Common myeloid progenitor, CD34-positive (primary cell): ENCODE measurements at regions not wholly inside any gene's neighbourhood (a gene's known extent, or its start where the extent isn't known, plus 50 kb on each side); places are given as distances from the start of the nearest gene placed in this dataset.

ENCODE experiments used
- CTCF ChIA-PET: fragments of 350-600 bp; sonication (Branson Sonifier 250); formaldehyde crosslinking; loops from one replicate; lab custom pipeline; 2021; ENCODE audit warnings: antibody characterized with exemption; lab: Charles Lee
- POLR2A ChIA-PET: fragments of 350-600 bp; sonication (Branson Sonifier 250); formaldehyde crosslinking; loops from one replicate; lab custom pipeline; 2021; ENCODE audit warnings: antibody characterized with exemption; lab: Charles Lee
- DNase-seq, 3 donors: peaks; one replicate each; pipeline versions ENCODE4 v3.0.0 to v3.0.0-alpha.2; 2013
- H3K27ac ChIP-seq, 2 experiments: 1 replicate in 1 of 2; 2 replicates in 1 of 2; pipeline ENCODE4 v1.7.0; 2013; ENCODE audit warnings: inconsistent platforms in 2 of 2, low read length in 2 of 2, mild to moderate bottlenecking in 2 of 2, low read depth in 1 of 2, moderate library complexity in 1 of 2; ENCODE audit not compliant: severe bottlenecking in 2 of 2, insufficient read depth in 1 of 2, poor library complexity in 1 of 2
- H3K27me3 ChIP-seq, 5 experiments: replicated peaks in 2 of 5; 1 replicate in 3 of 5; 2 replicates in 2 of 5; pipeline versions ENCODE4 v1.6.1 to v1.7.0; 2013; ENCODE audit warnings: low read length in 4 of 5, mild to moderate bottlenecking in 2 of 5, moderate library complexity in 2 of 5, inconsistent platforms in 1 of 5; ENCODE audit not compliant: insufficient read depth in 5 of 5, control insufficient read depth in 4 of 5
- H3K36me3 ChIP-seq, 4 experiments: 1 replicate in 2 of 4; 2 replicates in 2 of 4; pipeline versions ENCODE4 v1.6.1 to v1.7.0; 2013; ENCODE audit warnings: low read length in 3 of 4, control low read depth in 1 of 4, mild to moderate bottlenecking in 1 of 4; ENCODE audit not compliant: control insufficient read depth in 4 of 4, insufficient read depth in 4 of 4
- H3K4me1 ChIP-seq, 4 experiments: 1 replicate in 3 of 4; 2 replicates in 1 of 4; pipeline versions ENCODE4 v1.6.1 to v1.7.1; 2013; ENCODE audit warnings: low read length in 3 of 4, mild to moderate bottlenecking in 3 of 4, control low read depth in 1 of 4, inconsistent platforms in 1 of 4, moderate library complexity in 1 of 4; ENCODE audit not compliant: control insufficient read depth in 4 of 4, insufficient read depth in 4 of 4; ENCODE audit errors: control extremely low read depth in 1 of 4
- H3K4me3 ChIP-seq, 7 experiments: 1 replicate in 4 of 7; 2 replicates in 3 of 7; pipeline versions ENCODE4 v1.5.1 to v1.7.0; 2013; ENCODE audit warnings: mild to moderate bottlenecking in 7 of 7, low read length in 6 of 7, moderate library complexity in 6 of 7, inconsistent platforms in 2 of 7, low read depth in 2 of 7, control low read depth in 1 of 7; ENCODE audit not compliant: insufficient read depth in 4 of 7, control insufficient read depth in 1 of 7; ENCODE audit errors: extremely low read depth in 1 of 7
- H3K9me3 ChIP-seq, 5 experiments: 1 replicate in 4 of 5; 2 replicates in 1 of 5; pipeline versions ENCODE4 v1.6.1 to v1.7.1; 2013; ENCODE audit warnings: low read length in 4 of 5, mild to moderate bottlenecking in 2 of 5, inconsistent platforms in 1 of 5, low read depth in 1 of 5, moderate library complexity in 1 of 5; ENCODE audit not compliant: control insufficient read depth in 4 of 5, insufficient read depth in 2 of 5; ENCODE audit errors: control extremely low read depth in 1 of 5
- WGBS: methylation state at CpG from one replicate; pipeline ENCODE4 v1.1.5; 2013; ENCODE audit not compliant: insufficient coverage; 5-methylcytosine and 5-hydroxymethylcytosine counted together

GRCh38 chr5:17156463-17156862, 61.0 kb upstream of the BASP1 start:
- H3K4me1 ChIP-seq, result peaks cover 0 to 4% (median 0%) of the 10 kb centered on the region in 4 experiments
- CTCF ChIA-PET, result no interaction called here
- POLR2A ChIA-PET, result no interaction called here
- WGBS, result 100% methylated on average over 3 of the region's 4 CpGs
- H3K36me3 ChIP-seq, result no peaks in the 10 kb centered on the region
- no peak overlapping the region for H3K4me3 ChIP-seq
- no peaks in the 10 kb centered on the region for H3K9me3 ChIP-seq
- H3K27me3 ChIP-seq, result peaks cover 0 to 3% (median 0%) of the 10 kb centered on the region in 5 experiments
- no peak overlapping the region for H3K27ac ChIP-seq
- DNase-seq, result no peak

GRCh38 chr5:17157294-17157693, 60.1 kb upstream of the BASP1 start:
- H3K4me3 ChIP-seq, result no peak overlapping the region
- H3K36me3 ChIP-seq, result no peaks in the 10 kb centered on the region
- no peak for DNase-seq
- H3K9me3 ChIP-seq, result no peaks in the 10 kb centered on the region
- CTCF ChIA-PET, result interaction anchor here (1.4 kb wide), 1 partner anchor 24 kb away, joined by 4 read pairs; no protein-coding TSS in a partner anchor
- no peak overlapping the region for H3K27ac ChIP-seq
- H3K27me3 ChIP-seq, result peaks cover 0 to 3% (median 0%) of the 10 kb centered on the region in 5 experiments
- POLR2A ChIA-PET, result no interaction called here
- WGBS, result 97% methylated on average over 5 of the region's 5 CpGs
- H3K4me1 ChIP-seq, result peaks cover 0 to 4% (median 0%) of the 10 kb centered on the region in 4 experiments

DNA sequence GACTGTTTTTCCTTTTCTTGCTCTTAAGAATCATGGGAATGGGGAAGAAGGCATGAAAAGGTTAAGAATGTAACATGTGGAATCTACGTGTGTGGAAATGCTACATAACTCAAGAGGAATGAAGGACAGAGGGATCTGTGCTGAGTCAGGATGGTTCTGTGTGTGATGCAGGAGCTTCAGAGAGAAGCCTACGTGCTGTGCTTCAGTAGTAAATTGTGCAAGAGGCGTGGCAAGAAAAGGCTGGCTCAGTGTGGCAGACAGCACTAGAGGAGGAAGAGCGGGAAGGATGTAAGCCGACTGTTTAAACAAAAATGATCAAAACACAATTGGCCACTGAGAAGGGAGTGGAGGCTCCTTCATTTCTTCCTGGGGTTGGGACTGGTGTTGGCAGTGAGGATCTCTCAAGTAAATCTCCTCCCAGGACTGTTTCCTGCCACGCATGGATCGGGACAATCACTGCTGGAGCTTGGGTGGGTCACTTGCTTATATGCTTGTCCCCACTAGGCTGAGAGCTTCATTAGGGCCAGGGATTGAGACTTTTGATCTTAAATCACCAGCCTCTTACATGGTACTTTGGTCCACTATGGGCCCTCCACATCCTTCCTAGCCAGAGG, 59.4 kb upstream of the BASP1 start:
- Histone ChIP-seq H3K4me1 (peaks cover 0 to 4% (median 0%) of the 10 kb centered on the region in 4 experiments), H3K27me3 (peaks cover 0 to 3% (median 0%) of the 10 kb centered on the region in 5 experiments), H3K4me3 (no peak overlapping the region), H3K36me3 (no peaks in the 10 kb centered on the region), H3K9me3 (no peaks in the 10 kb centered on the region), H3K27ac (no peak overlapping the region)
- ChIA-PET POLR2A (no interaction called here), CTCF (interaction anchor here (1.4 kb wide), 1 partner anchor 25 kb away, joined by 4 read pairs; no protein-coding TSS in a partner anchor)
- no peak for DNase-seq
- 86% methylated on average over 7 of the region's 7 CpGs for WGBS

GRCh38 chr5:17160756-17161040, 56.7 kb upstream of the BASP1 start:
- no peaks in the 10 kb centered on the region for H3K36me3 ChIP-seq
- H3K27me3 ChIP-seq, result peaks cover 0 to 3% (median 0%) of the 10 kb centered on the region in 5 experiments
- CTCF ChIA-PET, result no interaction called here
- no peak overlapping the region for H3K27ac ChIP-seq
- no peak for DNase-seq
- no peak overlapping the region for H3K4me3 ChIP-seq
- POLR2A ChIA-PET, result no interaction called here
- WGBS, result 100% methylated on average over 1 of the region's 2 CpGs
- no peaks in the 10 kb centered on the region for H3K9me3 ChIP-seq
- H3K4me1 ChIP-seq, result no peaks in the 10 kb centered on the region

- Histone ChIP-seq H3K27me3 (peaks cover 0 to 3% (median 0%) of the 10 kb centered on the region in 5 experiments), H3K4me3 (no peak overlapping the region), H3K36me3 (no peaks in the 10 kb centered on the region), H3K4me1 (no peaks in the 10 kb centered on the region), H3K27ac (no peak overlapping the region), H3K9me3 (no peaks in the 10 kb centered on the region)
- 100% methylated on average over 2 of the region's 3 CpGs for WGBS
- ChIA-PET CTCF (no interaction called here), POLR2A (no interaction called here)
- DNase-seq, result no peak
These were observed 55.8 kb upstream of the BASP1 start for GRCh38 chr5:17161662-17162061.

- Histone ChIP-seq H3K4me3 (no peak overlapping the region), H3K27ac (no peak overlapping the region), H3K27me3 (peaks cover 0 to under 1% (median 0%) of the 10 kb centered on the region in 5 experiments), H3K9me3 (no peaks in the 10 kb centered on the region), H3K4me1 (no peaks in the 10 kb centered on the region), H3K36me3 (no peaks in the 10 kb centered on the region)
- CTCF ChIA-PET, result no interaction called here
- DNase-seq, result no peak
- POLR2A ChIA-PET, result interaction anchor here (0.6 kb wide), 1 partner anchor 347 kb away, joined by 3 read pairs; no protein-coding TSS in a partner anchor
These were observed 54.2 kb upstream of the BASP1 start for GRCh38 chr5:17163221-17163620.

- WGBS, result 97% methylated on average over 3 of the region's 4 CpGs
- Histone ChIP-seq H3K27ac (no peak overlapping the region), H3K36me3 (no peaks in the 10 kb centered on the region), H3K4me3 (no peak overlapping the region), H3K9me3 (no peaks in the 10 kb centered on the region), H3K4me1 (no peaks in the 10 kb centered on the region), H3K27me3 (no peaks in the 10 kb centered on the region)
- DNase-seq, result no peak
- ChIA-PET POLR2A (interaction anchor here (0.6 kb wide), 1 partner anchor 442 kb away, joined by 3 read pairs; no protein-coding TSS in a partner anchor), CTCF (no interaction called here)
These were observed 50.1 kb upstream of the BASP1 start for GRCh38 chr5:17167171-17167891.
